NCI-H2029 (cell line): ENCODE measurements at regions not wholly inside any gene's neighbourhood (a gene's known extent, or its start where the extent isn't known, plus 50 kb on each side); places are given as distances from the start of the nearest gene placed in this dataset.
"Not testable (repeated sequence)": the region's sequence is repeated elsewhere in the genome, so short reads cannot be mapped to it uniquely, and the experiment has no call there.

Experiments
- DNase-seq: peaks from one replicate; lab custom pipeline; 2025; lab: John Stamatoyannopoulos, UW

DNA sequence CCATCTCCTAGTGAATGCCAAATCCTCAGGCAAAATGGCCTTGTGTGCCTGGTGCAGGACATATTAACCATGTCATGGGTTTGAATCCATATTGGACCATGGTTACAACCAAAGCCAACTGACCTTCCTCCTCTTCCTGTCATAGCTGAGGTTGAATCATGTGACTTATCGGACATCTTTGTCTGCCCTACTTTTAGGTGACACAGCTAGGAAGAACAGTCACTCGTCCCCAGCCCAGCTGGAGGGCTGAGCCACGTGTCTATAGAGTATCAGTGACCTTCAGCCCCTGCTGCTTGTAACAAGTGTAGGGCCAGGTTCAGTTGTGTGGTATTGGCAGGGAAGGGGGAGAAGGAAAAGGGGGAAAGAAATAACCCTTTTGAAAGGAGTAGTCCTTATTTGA is 225.2 kb downstream of the KTN1 start:
- DNase-seq, result no peak

DNA sequence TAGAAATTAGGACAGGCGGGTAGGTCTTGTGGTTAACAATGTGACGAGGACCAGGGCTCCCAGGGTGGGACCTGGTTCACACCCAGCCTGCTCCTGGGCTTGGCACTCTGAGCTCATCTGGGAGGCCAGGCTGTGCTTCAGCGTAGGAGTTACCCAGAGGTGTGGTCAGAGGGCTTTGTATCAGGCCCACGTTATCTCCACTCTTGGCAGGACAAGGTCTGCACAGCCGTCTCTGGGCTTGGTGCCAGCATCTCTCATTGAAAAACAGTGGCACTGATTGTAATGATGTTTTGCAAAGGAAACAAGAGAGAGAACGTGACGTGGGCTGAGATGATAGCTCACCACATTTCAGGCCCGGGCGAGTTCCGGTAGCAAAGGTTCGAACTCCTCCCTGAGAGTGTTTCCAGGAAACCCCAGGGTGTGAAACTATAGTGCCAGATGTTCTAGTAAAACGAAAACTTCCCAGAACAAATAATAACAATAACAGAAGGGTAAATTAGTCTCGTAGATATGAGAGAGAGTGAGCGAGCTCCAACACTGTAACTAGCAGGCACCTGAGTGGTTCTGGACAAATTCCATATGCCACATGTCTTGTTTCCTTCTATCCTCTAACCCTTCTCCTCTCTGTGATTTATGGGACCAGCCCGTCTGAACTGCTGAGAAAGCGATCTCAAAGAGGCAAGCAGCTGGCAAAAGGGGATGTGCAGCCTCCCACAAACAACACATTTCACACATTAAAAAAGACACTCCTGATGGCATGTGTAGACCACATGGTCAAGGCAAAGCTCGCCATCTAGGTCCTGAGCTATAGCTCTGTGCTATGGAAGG is 227.3 kb downstream of the KTN1 start:
- DNase-seq, result peak; percentile 97

- no peak for DNase-seq
Observed at GRCh38 chr14:55807881-55808379, 227.9 kb downstream of the KTN1 start.

DNA sequence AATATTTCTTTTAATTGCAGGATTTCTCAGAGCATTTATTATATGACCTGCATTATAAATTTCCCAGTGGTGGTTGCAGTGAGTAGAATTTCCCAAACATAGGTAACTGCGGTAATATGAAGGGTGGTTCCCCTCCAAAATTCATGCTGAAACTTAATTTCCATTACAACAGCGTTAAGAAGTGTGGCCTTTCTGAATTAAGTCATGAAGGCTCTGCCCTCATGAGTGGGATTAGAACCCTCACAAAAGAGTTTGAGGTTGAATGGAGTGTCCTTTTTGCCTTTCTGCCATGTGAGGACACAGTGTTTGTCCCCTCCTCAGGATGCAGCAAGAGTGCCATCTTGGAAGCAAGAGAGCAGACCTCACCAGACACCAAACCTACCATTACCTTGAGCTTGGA is 233.6 kb downstream of the KTN1 start:
- DNase-seq, result no peak

DNA sequence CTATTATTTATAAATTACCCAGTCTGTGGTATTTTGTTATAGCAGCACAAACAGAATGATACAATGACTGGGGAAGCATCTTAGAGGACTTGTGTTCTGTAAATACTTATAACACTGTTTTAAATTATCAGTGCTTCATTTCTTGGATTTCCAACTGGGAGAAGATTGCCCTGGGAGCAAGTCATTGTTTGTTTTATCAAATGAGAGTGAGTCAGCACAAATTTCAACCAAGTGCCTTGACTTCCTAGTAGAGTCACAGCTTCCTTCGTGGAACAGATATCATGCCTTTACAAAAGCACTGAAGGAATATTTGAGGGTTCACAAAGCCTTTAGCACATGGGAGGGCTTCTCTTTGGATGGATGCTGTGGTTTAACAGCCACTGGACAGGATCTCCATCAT is 234.1 kb downstream of the KTN1 start:
- DNase-seq, result no peak

- DNase-seq, result no peak
Observed at GRCh38 chr14:55814873-55815272, 234.9 kb downstream of the KTN1 start.

DNA sequence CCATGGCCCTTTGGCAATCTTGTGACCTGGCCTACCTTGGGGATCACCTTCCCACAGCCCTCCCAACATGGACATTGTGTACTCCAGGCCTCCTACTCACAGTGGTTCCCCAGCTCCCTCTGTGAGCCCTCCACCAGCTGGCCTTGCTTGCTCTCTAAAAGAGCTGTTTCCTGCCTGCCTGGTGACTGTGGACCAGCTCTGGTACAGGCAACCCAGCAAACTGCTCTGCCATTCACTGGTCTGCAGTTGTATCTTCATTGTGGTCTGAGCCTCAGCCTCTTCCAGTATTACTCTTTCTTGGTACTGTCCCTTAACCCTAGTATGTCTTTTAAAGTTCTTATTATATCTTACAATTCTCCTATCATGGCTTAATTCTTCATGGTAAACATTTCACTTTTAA is 236.2 kb downstream of the KTN1 start:
- no peak for DNase-seq

GRCh38 chr14:55819610-55820304 is 239.8 kb downstream of the KTN1 start:
- DNase-seq, result no peak

DNA sequence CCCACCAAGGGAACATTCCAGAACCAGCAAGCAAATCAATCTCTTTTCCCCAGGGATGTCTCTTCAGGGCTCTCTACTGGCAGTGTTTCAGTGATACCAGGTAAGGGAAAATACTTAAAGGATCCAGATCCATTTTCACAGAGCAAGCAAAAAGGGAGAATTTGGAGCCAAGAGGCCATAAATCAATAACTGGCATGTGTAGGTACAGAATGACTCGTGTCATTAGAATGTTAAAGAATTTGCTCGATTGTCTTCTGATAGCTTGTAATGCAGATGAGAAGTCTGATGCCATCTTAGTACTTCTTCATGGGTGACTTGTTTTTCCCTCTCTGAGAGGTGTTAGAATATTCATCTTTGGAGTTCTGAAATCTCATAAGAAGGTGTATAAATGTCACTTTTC is 242.9 kb downstream of the KTN1 start:
- DNase-seq, result no peak

GRCh38 chr14:55832122-55832911 is 252.3 kb downstream of the KTN1 start:
- no peak for DNase-seq

- DNase-seq, result no peak
Observed at GRCh38 chr14:55832974-55833373, 253.0 kb downstream of the KTN1 start.

DNA sequence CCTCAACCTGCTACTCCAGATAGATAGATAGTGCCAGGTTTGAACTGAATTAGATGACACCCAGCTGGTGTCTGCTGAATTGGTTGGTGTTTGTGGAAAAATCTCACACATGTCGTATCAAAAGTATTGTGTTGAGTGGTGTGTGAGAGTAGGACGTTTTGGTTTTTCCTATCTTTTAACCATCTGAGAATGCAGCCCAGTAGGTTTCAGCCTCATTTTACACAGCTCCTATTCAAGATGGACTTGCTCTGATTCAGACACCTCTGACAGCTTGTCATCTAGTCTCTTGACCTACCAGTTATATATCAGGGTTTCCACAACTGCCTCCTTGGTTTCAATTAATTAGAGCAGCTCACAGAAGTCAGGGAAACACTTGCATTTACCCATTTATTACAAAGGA is 254.4 kb downstream of the KTN1 start:
- DNase-seq, result no peak

- DNase-seq, result no peak
Observed at GRCh38 chr14:55835985-55836384, 256.0 kb downstream of the KTN1 start.

- no peak for DNase-seq
Observed at GRCh38 chr14:55837467-55837866, 257.5 kb downstream of the KTN1 start.

DNA sequence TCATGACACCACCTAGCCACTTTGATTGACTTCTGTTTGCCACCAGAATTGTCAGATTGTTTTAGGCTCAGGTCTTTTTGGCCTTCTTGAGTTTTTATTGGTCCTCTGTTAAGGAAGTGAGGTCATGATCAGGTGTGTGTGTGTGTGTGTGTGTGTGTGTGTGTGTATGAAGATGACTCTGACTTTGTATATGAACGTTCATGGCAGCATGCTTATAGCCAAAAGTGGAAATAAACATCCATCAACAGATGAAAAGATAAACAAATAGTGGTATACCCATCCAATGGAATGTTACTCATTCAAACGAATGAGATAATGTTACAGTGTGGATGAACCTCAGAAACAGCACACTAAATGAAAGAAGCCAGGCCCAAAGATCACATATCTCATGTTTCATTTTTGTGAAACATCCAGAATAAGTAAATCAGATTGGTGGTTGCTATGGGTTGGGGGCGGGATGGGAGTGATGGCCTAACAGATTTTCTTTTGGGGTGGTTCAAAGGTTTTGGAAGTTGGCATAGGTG is 258.6 kb downstream of the KTN1 start:
- no peak for DNase-seq

DNA sequence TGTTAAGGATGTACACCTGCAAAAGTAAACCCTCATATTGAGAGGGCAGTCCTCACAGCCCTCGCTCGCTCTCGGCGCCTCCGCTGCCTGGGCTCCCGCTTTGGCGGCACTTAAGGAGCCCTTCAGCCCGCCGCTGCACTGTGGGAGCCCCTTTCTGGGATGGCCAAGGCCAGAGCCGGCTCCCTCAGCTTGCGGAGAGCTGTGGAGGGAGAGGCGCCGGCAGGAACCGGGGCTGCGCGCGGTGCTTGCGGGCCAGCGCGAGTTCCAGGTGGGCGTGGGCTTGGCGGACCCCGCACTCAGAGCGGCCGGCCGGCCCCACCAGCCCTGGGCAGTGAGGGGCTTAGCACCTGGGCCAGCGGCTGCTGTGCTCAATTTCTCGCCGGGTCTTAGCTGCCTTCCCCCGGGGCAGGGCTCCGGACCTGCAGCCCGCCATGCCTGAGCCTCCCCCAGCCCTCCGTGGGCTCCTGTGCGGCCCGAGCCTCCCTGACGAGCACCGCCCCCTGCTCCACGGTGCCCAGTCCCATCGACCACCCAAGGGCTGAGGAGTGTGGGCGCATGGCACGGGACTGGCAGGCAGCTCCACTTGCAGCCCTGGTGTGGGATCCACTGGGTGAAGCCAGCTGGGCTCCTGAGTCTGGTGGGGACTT is 259.4 kb downstream of the KTN1 start:
- not testable (repeated sequence) for DNase-seq

GRCh38 chr14:55840821-55841220 is 260.8 kb downstream of the KTN1 start:
- DNase-seq, result no peak

DNA sequence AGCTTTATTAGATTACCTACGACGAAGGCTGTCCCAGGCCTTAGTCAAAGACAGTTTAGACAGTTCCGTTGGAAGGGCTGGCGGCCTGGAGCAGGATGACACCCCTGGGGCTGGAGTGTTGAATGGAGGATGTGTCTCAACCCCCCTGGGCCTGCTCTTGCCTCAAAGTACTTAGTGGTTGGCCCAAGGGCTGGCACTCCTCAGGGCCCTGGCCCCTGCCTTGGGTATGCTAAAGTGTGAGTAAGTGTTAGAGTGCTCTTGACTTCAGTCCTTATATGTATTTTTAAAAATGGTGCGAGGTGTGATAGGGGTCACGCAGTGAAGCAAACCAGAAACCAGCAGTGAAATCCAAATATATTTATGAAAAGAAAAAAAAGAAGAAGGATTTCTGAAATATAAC is 261.6 kb downstream of the KTN1 start:
- DNase-seq, result no peak

GRCh38 chr14:55843718-55844403 is 263.9 kb downstream of the KTN1 start:
- no peak for DNase-seq

GRCh38 chr14:55845963-55846825 is 266.2 kb downstream of the KTN1 start:
- no peak for DNase-seq
